Fibroblast of gingiva (primary cell): ENCODE measurements at regions not wholly inside any gene's neighbourhood (a gene's known extent, or its start where the extent isn't known, plus 50 kb on each side); places are given as distances from the start of the nearest gene placed in this dataset.

ENCODE experiments used
- DNase-seq: peaks from one replicate; pipeline ENCODE4 v3.0.0-alpha.2; 2011; ENCODE audit warnings: low read depth

DNA sequence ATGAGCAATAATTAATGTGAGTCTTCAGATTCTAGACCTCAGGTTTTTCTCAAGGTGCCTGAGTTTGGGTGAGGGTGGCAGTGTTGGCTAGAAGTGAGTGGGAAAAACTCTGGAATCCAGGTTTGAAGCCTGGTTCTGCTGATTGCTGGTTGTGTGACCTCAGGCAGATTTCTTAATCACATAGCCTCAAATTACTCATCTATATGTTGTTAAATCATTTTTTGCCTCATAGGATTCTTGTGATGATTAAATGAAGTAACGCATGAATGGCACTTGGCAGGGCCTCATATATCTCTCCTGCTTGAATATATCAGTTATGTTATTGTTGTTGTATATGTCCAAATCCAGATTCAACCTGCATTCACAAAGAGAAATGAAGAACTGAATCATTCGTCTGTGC lies 60.5 kb downstream of the NR2F2 start:
- DNase-seq: no peak

DNA sequence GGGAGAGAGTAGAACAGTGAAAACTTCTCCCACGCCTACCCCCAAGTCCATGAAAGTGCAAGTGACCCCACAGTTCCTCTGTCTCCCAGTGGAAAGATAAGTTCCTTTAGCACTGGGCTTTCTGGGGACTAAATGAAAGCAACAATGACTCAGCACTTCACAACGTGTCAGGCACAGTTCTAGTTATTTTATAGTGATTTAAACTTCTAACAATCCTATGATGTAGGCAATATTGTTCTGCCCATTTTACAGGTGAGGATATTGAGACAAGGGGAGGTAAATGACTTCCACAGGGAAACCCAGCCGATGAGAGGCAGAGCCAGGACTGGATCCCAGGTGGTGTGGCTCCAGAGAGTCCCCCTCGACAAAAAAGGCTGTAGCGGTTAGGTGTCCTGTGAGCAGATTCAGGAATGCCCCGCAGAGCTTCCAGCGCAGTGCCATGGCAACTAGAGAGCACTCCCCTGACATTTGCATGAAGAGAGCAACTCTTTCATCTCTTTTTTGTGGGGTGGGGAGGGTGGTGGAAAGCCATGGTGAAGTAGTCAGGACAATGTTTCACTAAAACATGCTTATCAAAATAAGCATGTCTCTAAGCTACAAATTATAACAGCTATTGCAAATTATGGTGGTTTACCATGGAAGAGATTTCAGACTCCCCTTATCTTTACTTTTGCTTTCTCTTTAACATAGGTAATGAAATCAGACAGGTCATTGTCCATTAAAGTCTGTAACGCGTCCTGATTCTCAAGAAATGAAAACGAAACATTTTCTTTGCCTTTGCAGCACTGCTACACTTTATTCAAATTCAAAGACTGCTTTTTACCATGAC lies 62.1 kb downstream of the NR2F2 start:
- no peak for DNase-seq

GRCh38 chr15:96393209-96393513 lies 62.7 kb downstream of the NR2F2 start:
- DNase-seq: no peak

GRCh38 chr15:96395687-96396086 lies 65.2 kb downstream of the NR2F2 start:
- no peak for DNase-seq

DNA sequence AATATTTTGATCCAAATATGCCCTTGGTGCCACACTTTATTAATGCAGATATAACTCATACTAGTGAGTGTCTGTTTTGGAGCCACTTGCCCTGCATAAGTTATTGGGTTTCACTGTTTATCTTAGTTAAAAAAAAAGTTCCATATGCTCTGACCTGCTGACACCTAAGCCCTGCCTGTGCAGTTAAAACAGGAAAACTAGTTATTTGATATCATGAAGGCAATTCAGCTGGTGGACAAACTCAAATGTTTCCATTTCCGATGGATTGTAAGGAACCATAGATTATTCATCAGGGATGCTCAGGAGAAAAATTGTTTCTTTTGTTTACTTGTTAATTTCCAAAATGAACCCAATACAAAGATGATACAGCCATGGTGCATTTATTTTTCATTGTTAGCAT lies 68.3 kb downstream of the NR2F2 start:
- no peak for DNase-seq

DNA sequence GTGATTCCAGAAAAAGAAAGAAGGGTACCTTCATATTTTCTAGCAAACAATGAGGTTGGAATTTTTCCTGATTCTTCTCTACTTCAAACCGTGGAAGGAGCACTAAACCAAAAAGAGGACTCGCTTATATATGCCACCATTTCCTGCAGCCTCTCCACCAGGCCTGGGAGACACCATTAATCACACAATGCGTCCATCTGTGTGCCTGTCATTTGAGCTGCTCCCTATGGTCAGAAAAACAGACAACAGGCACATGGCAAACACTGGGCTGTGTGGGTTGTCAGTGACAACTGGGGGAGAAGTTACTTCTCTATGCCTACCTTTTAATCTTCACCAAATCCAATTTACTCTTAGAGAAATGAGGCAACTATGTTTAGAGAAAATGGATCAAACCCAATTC lies 71.9 kb downstream of the NR2F2 start:
- no peak for DNase-seq

GRCh38 chr15:96403071-96403470 lies 72.6 kb downstream of the NR2F2 start:
- no peak for DNase-seq

DNA sequence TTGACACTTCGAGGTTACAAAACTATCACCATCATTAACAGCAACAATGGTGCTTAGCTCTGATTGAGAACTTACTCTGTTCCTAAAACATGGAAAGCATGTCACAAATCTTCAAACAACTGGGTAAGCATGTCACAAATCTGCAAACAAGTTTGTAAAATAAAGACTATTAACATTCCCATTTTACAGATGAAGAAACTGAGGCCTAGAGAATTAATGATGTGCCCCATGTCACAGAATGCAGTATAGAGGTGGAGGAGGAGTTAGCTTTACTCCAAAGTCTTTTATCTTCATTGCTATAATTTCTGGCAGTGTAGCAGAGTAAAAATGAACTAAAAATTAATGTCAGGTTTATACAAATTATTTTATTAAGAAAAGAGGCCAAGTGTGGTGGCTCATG lies 73.4 kb downstream of the NR2F2 start:
- DNase-seq: no peak

DNA sequence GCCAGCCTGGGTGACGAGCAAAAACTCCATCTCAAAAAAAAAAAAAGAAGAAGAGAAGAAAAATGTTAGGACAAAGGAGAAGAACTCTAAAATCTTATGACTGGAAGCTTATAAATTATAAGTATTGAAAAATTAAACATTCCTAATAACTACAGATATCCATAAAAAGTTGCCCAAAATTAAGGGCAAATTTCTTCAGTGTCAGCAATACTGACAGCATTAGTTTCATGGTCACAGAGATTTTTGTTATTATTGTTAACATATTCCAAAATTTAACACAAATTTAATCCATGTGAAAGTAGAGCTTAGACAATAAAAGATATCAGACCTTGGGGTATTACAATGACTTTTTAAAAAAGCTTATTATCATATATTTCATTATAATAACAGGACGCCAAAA lies 74.1 kb downstream of the NR2F2 start:
- DNase-seq: no peak

- no peak for DNase-seq
Observed at GRCh38 chr15:96406291-96406690, 75.8 kb downstream of the NR2F2 start.

GRCh38 chr15:96406701-96407100 lies 76.2 kb downstream of the NR2F2 start:
- DNase-seq: no peak

DNA sequence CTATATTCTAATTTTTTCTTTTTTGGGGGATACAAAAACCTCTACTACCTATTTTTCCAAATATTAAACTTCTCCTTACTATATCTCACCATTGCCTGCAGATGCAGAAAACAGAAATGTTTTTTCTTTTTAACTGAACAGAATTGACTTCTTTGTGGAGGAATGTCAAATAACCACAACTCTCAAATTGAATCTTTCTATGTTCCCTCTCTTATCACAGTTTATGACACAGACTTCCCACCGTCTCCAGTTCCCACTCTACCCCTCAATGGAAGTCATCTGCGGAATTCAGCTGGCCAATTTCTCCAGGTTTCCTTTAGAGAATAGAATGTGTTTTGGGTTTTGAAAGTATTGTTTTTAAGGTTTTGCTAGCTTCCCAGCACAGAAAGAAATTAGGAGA lies 77.0 kb downstream of the NR2F2 start:
- no peak for DNase-seq

- no peak for DNase-seq
Observed at GRCh38 chr15:96408591-96409183, 78.2 kb downstream of the NR2F2 start.

GRCh38 chr15:96409215-96410138 lies 79.0 kb downstream of the NR2F2 start:
- DNase-seq: no peak

- DNase-seq: no peak
Observed at GRCh38 chr15:96410175-96411055, 79.9 kb downstream of the NR2F2 start.

DNA sequence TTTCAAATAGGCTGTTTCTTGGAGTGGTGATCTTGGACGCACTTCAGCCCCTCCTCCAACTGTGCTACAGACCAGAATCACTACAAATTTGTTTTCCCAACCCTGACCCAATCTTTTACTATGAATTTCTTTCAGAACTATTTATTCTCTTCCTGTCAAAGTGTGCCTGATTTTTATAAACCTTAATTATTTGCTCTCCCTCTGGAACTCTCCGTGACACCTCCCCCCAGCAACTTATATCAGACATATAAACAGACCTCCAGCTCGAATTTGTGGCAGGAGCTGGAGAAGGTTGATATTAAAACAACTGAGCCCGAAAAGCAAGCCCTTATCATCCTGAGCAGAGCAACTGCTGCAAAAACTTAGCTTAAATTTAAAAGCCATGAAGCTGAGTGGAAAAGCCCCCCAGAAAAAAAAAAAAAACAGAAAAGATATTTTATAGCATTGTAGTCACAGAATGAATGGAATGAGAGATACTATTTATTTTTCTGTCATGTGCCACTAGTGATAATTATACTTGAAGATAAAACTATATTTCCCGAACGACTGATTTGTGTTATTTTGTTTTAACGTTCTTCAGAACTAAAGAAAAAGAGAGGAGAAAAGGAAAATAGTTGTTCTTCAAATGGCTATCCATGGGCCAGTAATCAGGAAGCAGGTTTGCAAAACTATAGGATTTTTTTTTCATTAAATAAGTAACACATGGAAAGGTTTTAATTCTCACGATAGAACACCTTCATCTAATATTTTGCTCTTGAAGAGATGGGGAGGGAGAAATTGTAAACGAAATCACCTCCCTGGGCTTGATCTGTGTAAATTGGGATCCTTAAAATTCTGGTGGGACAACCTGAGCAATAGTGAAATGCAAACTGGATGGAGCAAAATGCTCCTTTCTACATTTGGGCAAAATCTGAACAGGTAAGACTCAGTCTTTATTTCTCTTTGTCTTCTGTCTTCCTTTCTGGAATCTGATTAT lies 80.8 kb downstream of the NR2F2 start:
- DNase-seq: no peak

- no peak for DNase-seq
Observed at GRCh38 chr15:96412045-96412905, 81.8 kb downstream of the NR2F2 start.

DNA sequence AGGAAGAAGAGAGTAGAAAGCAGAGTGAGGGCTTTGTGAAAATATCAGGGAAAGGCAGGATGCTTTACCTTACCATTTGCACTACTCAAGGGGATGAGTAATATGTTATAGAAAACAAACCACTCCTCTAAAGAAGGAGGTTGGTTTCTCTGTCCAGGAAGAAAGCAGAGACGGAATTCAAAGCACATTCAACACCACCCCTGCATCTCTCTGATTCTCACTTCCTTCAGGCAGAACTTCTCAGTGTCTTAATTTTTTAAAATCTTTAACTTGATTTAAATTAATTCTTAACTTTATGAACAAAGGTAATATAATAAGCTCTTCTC lies 82.4 kb downstream of the NR2F2 start:
- no peak for DNase-seq

- no peak for DNase-seq
Observed at GRCh38 chr15:96413657-96414056, 83.2 kb downstream of the NR2F2 start.

GRCh38 chr15:96414875-96415274 lies 84.4 kb downstream of the NR2F2 start:
- no peak for DNase-seq
